Activated T-cell treated with anti-CD3 and anti-CD28 coated beads for 1 hour (primary cell): ENCODE measurements at regions not wholly inside any gene's neighbourhood (a gene's known extent, or its start where the extent isn't known, plus 50 kb on each side); places are given as distances from the start of the nearest gene placed in this dataset.
"Not testable (repeated sequence)": the region's sequence is repeated elsewhere in the genome, so short reads cannot be mapped to it uniquely, and the experiment has no call there.

Experiments used
- DNase-seq: peaks from one replicate; pipeline ENCODE4 v3.0.0-alpha.2; 2020; ENCODE audit warnings: low read depth

DNA sequence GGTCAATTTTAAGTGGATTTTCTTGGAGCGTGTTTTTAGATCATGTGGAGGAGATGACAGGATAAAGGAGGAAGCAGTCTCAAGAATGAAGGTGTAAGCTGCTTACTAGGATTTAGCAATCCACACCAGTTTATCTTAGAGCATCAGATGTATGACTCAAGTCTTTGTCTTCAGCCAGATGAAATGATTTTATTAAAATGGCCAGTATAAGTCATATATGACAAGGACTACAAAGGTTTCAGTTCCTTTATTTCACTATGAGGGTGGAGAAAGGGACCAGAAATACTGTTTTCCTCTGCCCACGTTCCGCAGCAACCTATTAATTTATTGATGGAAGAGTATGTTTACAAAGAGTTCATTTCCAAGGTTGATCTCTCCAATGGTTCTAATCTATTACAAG, 970.5 kb upstream of the SLC39A10 start:
- DNase-seq, result no peak

DNA sequence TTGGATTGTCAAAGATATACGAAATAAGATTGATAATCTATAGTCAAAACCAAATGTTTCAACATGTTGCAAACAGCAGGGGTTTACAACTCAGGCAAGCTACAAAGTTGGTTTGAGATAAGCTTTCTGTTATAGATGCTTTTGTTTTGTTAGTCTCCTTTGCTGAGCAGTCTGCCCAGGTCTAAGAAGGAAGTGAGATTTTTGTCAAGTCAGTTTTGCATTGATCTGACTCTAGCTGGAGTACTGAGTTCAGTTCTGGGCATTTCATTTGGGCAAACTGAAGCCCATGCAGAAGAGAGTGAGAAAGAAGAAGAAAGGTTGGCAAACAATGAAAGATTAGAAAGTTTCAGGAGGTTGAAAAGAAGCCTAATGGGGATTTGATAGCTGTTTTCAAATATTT, 983.0 kb upstream of the SLC39A10 start:
- DNase-seq, result no peak

DNA sequence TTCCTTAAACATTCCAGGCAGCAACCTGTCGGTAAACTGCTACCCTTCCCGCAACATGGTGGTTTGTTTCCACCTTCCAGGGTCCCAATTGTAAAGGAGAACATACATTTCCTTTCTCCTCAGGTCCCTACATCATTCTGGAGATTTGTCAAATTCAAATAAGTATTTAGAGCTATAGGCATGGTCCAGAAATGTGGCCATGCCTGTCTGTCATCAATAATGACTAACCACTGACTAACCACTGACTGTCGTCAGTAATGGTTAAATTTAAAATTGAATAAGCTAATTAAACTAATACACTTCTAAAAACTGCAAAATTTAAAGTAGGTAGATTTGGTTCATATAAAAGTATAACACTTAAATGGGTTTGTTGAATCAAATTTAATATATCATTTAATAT, 984.0 kb upstream of the SLC39A10 start:
- DNase-seq, result no peak

DNA sequence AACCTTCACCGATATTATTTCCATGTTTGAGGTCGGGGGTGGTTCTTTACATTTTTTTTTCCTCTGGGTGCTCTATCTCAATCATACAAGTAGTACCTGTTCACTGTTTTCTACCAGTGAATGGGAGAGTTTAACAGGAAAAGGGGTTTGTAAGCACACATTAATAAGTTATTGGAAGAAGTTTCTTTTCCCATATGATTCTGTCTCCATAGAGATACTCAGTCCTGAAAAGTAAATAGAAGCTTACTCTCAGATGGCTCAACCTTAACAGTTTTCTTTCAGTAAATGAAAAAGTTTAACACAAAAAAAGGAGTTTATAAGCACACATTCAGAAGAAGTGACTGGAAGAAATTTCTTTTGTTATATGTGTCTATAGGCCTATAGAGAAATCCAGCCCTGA, 995.6 kb upstream of the SLC39A10 start:
- DNase-seq, result no peak

DNA sequence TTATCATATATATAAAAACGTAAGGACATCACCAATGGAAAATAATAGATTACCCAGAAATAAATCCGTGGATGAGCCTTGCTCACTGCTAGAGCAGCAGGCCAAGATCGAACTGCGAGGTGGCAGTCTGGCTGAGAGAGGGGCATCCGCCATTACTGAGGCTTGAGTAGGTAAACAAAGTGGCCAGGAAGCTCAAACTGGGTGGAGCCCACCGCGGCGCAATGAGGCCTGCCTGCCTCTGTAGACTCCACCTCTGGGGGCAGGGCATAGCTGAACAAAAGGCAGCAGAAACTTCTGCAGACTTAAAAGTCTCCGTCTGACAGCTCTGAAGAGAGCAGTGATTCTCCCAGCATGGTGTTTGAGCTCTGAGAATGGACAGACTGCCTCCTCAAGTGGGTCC, 1018.0 kb upstream of the SLC39A10 start:
- DNase-seq, result not testable (repeated sequence)

DNA sequence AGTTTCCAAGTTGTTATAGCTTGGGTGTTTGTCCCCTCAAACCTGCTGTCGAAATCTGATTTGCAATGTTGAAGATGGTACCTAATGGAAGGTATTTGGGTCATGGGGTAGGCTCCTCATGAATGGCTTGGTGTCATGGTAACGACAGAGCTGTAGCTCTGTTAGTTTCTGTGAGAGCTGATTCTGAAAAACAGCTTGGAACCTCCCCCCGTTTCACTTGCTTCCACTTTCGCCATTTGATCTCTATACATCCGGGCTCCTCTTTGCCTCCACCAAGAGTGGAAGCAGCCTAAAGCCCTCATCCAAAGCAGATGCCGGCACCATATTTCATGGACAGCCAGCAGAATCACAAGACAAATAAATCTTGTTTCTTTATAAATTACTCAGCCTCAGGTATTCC, 1035.1 kb upstream of the SLC39A10 start:
- DNase-seq, result no peak

DNA sequence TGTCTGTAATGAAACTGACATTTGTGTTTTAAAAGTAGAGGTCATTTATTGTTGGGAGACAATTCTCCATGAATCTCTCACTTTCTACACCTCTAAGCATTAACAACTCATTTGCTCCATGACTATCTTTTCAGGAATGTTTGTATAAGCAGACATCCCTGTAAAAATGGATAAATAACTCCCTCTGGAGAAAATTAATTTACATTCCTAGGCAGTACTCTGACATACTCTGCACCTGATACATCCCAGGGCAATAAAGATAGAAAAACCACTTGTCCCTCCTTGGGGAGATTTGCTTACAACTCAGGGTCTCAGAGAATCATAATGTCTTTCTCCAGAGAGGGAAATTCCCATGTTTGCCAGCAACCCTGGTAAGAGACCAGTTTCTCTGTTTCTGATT, 1037.7 kb upstream of the SLC39A10 start:
- no peak for DNase-seq

DNA sequence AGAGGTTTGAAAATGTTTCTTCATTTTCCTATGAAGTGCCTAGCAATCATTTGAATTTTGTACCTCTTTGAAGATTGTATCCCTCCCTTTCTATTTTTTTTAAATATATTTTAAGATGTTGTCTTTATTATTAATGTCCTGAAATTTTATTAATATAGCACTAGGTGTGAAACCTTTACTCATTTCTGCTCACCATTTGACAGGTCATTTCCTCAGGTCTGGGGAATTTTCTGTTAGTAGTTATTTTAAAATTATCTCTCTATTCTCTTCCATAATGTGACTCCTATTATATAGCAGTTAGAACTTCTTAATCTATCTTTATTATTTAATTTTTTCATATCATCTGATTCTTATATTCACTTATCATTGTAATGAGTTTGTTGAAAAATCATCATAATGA, 1038.6 kb upstream of the SLC39A10 start:
- no peak for DNase-seq

DNA sequence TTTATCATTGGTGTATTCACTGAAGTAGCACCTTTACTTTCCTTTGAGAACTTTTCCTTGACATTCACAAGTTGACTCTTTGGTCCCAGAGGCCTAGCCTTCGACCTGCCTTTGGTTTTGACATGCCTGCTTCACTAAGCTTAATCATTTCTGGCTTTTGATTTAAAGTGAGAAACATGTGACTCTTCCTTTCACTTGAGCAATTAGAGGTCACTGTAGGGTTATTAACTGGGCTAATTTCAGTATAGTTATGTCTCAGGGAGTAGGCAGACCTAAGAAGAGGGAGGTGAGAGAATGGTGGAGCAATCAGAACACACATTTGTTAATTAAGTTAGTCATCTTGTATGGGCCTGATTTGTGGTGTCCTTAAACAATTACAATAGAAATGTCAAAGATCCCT, 1040.7 kb upstream of the SLC39A10 start:
- DNase-seq, result no peak

DNA sequence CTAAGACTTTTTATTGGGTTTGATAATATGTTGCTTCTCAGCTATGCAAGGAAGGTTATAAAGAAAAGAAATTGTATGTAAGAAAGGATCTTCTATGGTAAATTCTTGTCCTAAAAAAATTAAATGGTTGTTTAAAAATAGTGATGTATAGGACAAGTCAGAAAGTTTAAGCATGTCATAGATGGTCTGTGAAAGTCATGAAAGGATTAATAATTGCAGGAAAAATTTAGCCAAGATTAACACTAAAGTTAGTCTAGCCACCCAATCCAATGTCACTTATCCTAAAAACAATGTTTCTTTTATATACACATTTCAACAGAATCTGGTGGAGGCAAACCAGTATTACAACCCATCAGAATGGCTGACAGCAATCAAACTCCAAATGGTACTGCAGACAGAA, 1046.7 kb upstream of the SLC39A10 start:
- DNase-seq, result no peak

DNA sequence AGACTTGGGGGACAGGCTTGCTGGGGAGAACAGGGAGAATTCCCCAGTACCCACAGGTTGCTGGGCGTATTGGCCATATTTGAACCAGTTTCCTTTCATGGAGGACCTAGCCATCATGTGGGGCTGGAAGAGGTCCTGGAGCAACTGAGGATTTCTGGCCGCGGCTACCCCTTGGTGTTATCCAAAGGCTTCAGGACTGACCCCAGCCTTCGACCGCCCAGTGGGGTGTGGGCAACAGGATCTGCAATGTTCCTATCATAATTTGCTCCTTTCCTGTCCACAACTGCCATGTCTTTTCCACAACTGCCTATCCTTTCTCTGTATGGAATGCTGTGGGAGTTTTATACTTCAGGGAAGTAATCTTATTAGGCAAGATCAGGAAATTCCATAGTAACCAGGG, 1053.6 kb upstream of the SLC39A10 start:
- DNase-seq, result no peak

DNA sequence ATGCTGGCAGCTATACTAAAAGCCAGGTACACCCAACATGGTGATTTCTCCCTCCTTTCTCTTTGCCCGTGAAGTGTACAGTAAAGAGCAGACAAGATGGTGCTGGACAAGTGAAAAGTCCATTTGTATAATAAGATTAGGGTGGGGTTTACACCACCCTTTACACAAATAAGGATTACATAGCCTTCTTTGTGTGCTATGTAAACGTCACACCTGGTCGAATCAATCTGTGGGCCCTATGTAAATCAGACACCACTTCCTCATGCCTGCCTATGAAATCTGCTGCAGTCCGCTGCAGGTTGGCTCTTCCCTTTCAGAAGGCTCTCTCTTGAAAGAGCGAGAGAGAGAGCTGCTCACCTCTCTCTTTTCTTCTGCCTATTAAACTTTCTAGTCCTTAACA, 1054.3 kb upstream of the SLC39A10 start:
- no peak for DNase-seq

DNA sequence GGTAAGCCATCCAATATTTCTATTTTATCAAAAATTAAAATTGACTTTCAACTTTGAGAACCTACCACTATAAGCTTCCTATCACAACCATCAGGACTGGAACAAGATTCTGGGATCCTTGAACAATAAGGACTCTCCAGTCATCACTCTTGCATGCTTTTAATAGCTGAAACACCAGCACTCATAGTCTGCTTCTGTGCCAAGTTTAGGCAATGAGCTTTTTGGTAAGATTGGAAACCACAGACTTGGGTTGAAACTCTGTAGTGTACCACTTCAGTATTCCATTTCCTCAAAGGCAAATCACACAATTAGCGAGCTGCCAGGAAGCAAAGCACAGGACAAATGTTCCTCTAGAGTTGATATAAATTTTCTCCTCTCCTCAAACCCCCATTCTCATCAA, 1065.8 kb upstream of the SLC39A10 start:
- DNase-seq, result no peak

DNA sequence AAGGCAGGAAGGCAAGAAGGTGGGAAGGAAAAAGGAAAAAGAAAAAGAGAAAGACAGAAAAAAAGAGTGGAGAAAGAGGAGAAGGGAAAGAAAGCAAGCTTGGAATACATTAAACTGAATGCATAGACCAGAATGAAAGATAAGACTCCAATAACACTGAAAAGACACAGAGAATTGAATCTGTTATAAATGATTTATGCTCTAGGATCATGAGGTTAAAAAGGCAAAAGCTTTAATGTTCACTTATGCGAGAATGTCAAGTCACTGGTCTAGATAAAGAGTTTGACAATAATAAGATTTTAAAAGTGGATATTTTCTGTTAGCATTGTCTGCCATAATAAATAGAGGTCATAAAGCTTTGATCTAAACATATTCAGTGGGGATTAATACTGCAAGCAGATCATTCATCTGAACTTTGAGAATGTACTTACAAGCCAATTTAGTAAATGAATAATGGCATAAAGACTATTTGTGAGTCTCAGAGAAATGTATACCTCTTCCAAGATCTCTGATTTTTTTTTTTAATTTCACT, 1069.2 kb upstream of the SLC39A10 start:
- DNase-seq, result no peak

DNA sequence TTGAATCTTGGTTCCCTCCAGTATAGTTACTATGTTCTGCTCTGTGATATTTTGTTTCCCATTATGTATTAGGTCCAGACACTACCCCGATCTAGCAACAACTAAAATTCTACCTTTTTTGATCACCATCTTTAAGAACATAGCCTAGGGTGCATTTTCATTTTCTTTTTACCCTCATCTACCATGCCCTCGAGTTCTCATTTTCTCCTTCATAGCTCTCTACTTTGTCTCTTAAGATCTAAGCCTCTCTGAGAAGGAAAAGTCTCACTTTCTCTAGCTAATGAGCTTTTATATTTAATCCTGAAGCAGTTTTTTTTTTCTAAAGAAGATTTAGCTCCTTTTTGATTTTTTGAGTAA, 1089.4 kb upstream of the SLC39A10 start:
- no peak for DNase-seq

DNA sequence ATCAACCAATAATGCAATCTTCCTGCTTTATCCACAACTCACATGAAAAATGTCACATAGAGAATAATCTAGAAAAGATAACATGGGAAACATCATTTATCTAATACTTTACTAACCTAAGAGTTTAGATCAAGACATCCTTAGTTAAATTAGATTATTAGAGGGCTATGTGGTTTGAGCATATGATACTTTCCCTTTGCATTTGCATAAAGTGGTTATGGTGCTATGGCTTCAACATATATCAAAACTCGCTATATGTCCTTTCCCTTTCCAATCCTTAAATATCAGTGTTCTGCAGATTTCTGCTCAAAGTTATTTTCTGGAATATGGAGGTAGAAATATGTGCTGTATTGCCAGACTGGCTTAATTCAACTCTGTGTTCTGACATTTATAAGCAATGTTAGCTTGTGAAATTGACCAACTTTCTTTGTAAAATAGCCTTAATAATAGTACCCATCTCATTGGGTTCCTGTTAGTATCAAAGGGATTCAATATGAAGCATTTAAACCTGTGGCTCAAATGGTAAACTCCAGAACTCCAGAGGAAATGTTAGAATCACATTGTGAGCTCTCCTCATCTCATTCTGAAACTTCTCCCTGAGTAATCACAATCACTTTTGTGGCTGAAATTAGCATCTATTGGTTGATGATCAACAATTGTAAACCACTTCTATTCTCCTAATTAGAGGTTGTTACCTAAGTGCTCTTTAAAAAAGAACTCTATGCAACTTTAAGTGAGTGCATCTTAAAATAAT, 1089.9 kb upstream of the SLC39A10 start:
- DNase-seq, result no peak

DNA sequence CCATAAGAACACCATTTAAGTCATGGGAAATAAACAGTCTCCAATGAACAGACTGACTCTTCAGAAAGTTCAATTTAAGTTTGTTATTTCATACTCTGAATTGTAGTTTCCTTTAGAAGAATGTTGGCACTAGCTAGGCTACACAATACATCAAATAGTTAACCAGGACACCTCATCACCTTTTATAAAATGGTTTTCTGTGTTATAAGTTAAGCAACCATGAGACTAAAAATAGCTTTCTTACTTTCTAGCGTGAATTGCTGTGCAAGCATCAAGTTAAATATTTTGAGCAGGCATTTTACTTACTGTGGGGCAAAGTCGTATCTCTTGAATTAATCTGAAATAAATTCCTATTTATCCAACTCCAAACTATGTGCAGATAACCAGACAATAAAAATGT, 1092.6 kb upstream of the SLC39A10 start:
- DNase-seq, result no peak

DNA sequence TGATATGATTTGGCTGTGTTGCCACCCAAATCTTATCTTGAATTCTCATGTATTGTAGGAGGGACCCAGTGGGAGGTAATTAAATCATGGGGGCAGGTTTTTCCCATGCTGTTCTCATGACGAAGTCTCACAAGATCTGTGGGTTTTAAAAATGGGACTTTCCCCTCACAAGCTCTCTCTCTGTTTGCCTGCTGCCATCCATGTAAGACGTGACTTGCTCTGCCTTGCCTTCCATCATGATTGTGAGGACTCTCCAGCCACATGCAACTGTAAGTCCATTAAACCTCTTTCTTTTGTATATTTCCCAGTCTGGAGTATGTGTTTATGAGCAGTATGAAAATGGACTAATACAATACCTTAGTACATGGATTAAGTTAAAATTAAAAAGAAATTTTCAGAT, 1094.7 kb upstream of the SLC39A10 start:
- no peak for DNase-seq

DNA sequence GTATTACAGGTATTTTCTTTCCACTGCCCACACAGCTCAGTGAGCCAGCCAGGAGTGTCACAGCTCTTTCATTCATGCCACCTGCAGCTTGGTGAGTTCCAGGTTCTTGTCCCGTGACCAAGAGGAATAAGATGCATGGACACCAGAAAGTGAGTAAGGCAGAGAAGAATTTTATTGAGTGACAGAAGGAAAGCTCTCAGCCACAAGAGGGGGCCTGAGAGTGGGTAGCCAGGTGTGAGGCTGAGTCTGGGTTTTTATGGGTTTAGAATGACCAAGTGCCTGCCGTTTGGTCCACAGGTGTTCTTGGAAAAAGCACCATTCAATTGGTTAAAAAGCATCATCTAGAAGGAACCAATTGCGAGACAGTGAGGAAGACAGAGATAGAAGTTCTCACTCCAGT, 1097.1 kb upstream of the SLC39A10 start:
- DNase-seq, result no peak

DNA sequence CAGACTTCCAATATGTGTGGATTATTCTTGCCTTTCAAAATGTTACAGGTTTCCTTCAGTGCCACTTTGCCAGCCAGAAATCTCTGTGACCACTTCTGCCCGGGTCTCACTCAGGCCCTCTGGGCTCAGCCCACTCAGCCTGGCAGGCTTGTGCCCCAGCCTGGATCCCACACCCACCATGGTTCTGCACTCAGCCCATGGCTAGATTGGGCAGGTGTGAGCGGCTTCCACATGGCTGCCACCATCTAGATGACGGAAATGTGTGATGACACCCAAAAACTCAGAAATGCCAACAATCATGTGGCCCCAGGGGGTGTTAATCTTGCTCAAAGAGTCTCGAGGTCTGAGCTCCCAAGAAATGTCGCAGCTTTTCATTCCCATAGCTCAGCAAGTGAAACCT, 1097.5 kb upstream of the SLC39A10 start:
- DNase-seq, result no peak

DNA sequence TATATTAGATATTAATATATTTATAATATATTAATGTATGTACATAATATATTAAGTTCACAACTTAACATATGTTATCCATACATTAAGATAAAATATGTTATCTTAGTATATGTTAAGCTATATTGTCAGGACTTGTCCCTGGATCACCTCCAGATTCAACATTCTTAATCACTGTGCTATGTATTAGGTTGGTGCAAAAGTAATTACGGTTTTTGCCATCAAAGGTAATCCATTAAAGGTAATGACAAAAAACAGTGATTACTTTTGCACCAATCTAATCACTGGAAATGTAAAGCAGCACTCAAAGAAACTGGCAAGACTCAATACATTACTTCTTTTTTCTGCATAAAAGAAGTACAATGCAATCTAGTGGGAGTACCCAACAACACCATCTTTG, 1099.0 kb upstream of the SLC39A10 start:
- DNase-seq, result no peak

DNA sequence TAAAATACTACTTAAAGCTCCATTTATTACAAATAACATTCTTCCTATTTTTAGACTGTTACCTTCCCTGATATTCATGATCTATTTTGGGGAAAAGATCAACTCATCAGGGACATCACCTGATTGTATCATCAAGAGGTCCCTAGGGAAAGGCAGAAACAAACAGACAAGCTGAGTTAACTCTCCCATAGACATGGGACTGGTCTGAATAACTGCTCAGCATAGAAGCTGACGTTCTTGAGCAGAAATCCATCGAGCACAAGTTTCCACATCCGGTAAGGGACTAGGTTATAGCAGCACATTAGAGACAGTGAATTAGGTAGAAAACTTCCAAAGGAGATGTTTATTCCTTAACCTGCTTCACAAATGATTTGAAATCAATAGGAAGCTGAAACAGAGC, 1100.4 kb upstream of the SLC39A10 start:
- no peak for DNase-seq

DNA sequence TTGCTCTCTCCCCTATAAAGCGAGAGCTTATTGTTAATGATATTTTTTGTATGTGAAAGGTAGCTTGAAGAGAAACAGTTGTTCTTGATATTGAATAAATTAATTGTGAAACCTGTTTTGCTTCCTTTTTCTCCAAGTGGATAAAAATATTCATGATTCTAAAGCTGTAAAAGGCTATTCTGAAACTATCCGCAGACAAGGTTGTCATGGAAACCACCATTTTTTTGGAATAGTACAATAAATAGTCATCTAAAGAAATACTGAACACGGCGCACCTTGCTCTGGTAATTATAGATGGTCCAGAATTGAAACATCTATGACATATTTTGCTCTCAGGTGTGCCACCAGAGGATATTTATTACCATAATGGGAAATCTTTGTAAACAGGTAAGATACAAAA, 1103.0 kb upstream of the SLC39A10 start:
- DNase-seq, result no peak

DNA sequence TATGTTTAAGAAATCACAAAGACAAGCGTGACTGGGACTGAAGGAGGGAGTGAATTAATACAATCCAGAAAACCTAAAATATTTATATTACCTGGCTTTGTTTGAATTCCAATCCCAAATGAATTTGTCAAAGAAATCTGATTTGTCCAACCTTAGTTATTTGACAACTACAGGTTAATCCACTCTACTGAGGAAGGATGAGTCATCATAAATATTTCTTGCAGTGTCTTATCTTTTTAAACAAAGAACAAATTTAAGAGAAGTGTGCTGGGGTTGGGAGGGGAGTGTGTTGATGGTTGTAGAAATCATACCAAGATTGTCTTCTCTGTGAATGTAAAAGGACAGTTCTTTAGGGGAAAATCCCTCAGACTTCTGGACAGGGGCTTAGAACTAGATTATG, 1106.3 kb upstream of the SLC39A10 start:
- DNase-seq, result no peak

DNA sequence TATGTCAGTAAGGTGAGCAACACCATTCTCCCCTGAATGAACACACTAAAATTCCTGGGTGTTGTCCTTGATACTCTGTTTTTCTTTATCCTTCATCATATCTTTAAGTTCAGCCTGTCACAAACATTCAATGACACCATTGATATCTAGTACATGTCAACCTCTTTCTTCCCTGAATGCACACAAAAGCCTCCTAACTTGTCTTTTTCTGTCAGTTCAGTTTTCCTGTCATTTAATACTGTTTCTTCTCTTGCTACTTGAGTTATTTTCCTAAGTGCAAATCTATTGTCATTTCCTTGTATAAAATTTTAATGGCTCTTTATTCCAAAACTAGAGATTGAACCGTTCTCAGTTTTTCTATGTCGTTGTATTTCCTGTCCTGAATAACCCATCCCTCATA, 1107.6 kb upstream of the SLC39A10 start:
- no peak for DNase-seq
